ENCODE measurements at regions not wholly inside any gene's neighbourhood (a gene's known extent, or its start where the extent isn't known, plus 50 kb on each side); places are given as distances from the start of the nearest gene placed in this dataset.

GRCh38 chr5:36786448-36787012 lies 90.0 kb upstream of the NIPBL start:
- no peaks in the 10 kb centered on the region for H3K27me3 ChIP-seq
- H3K4me3 ChIP-seq, result no peak overlapping the region
- TF ChIP-seq EP300 (IDR thresholded peaks at IDR 0.05), result no peak
- TF ChIP-seq POLR2AphosphoS5 (IDR thresholded peaks at IDR 0.05), result no peak
- no peak for TF ChIP-seq POLR2A (IDR thresholded peaks at IDR 0.05)
- no peak for TF ChIP-seq CTCF (IDR thresholded peaks at IDR 0.05)
- H3K27ac ChIP-seq, result no peak overlapping the region
- DNase-seq, result peak; percentile 19 to 46
- H3K4me1 ChIP-seq, result peaks cover 0 to 8% (median 0%) of the 10 kb centered on the region in 4 donors
- H3K9me3 ChIP-seq, result no peaks in the 10 kb centered on the region
- no peaks in the 10 kb centered on the region for H3K36me3 ChIP-seq
- intact Hi-C loops (cut with DNase I; ENCODE audit: low total_unique reads), result no loop called here
- WGBS, 5 donors, result 22 to 61% (median 45%) methylated on average over 1 of the region's 1 CpG

GRCh38 chr5:36787365-36788093 lies 89.0 kb upstream of the NIPBL start:
- Histone ChIP-seq H3K4me1 (peaks cover 0 to 8% (median 0%) of the 10 kb centered on the region in 4 donors), H3K27ac (no peak overlapping the region), H3K9me3 (no peaks in the 10 kb centered on the region), H3K36me3 (no peaks in the 10 kb centered on the region), H3K27me3 (no peaks in the 10 kb centered on the region), H3K4me3 (no peak overlapping the region)
- intact Hi-C loops (cut with DNase I; ENCODE audit: low total_unique reads), result no loop called here
- no peak for TF ChIP-seq POLR2A (IDR thresholded peaks at IDR 0.05)
- no peak for TF ChIP-seq EP300 (IDR thresholded peaks at IDR 0.05)
- TF ChIP-seq POLR2AphosphoS5 (IDR thresholded peaks at IDR 0.05), result no peak
- TF ChIP-seq CTCF (IDR thresholded peaks at IDR 0.05), result no peak
- DNase-seq, result no peak
- WGBS, 5 donors, result 68 to 77% (median 76%) methylated on average over 8 of the region's 8 CpGs

GRCh38 chr5:36790847-36791246 lies 85.7 kb upstream of the NIPBL start:
- DNase-seq, result no peak
- no peaks in the 10 kb centered on the region for H3K9me3 ChIP-seq
- intact Hi-C loops (cut with DNase I; ENCODE audit: low total_unique reads), result no loop called here

More at GRCh38 chr5:36790847-36791246, 85.7 kb upstream of the NIPBL start:
- peaks cover 0 to 8% (median 0%) of the 10 kb centered on the region in 4 donors for H3K4me1 ChIP-seq
- no peak overlapping the region for H3K4me3 ChIP-seq
- 84 to 97% (median 95%) methylated on average over 1 of the region's 1 CpG for WGBS, 5 donors
- H3K27ac ChIP-seq, result no peak overlapping the region
- TF ChIP-seq CTCF (IDR thresholded peaks at IDR 0.05) (no peak), POLR2AphosphoS5 (IDR thresholded peaks at IDR 0.05) (no peak), EP300 (IDR thresholded peaks at IDR 0.05) (no peak), POLR2A (IDR thresholded peaks at IDR 0.05) (no peak)
- no peaks in the 10 kb centered on the region for H3K36me3 ChIP-seq
- H3K27me3 ChIP-seq, result no peaks in the 10 kb centered on the region
